Sigmoid colon (tissue), 3 donors: ENCODE measurements at regions not wholly inside any gene's neighbourhood (a gene's known extent, or its start where the extent isn't known, plus 50 kb on each side); places are given as distances from the start of the nearest gene placed in this dataset.

ENCODE experiments used
- CTCF ChIP-seq, 4 experiments: fragments of 450-650 bp in 3 of 4; fragments of 200-600 bp in 1 of 4; IDR thresholded peaks; one replicate each; pipeline ENCODE4 v1.5.1; 2016 to 2019; ENCODE audit warnings: antibody characterized with exemption in 4 of 4, mild to moderate bottlenecking in 3 of 4, moderate library complexity in 2 of 4
- POLR2A ChIP-seq, 2 donors: fragments of 450-650 bp; IDR thresholded peaks; one replicate each; pipeline ENCODE4 v1.6.1; 2016; ENCODE audit warnings: antibody characterized with exemption in 2 of 2, mild to moderate bottlenecking in 2 of 2, moderate library complexity in 2 of 2

- TF ChIP-seq CTCF (IDR thresholded peaks at IDR 0.05) = no peak
- no peak for TF ChIP-seq POLR2A (IDR thresholded peaks at IDR 0.05)
Observed at GRCh38 chr2:217203086-217203485, 343.2 kb upstream of the TNP1 start.
